Right lobe of liver (tissue), 6 donors: ENCODE measurements at regions not wholly inside any gene's neighbourhood (a gene's known extent, or its start where the extent isn't known, plus 50 kb on each side); places are given as distances from the start of the nearest gene placed in this dataset.
A peak's percentile ranks its signal among the peaks of the same experiment; 100 is the strongest.

Source experiments
- ATAC-seq, 4 donors: fragments of 200-7000 bp; cut with Tn5 transposase; one replicate each; pipeline ENCODE4 v1.9.1; 2020; ENCODE audit warnings: mild to moderate bottlenecking in 4 of 4, moderate library complexity in 4 of 4
- DNase-seq, 3 donors: peaks; one replicate each; pipeline ENCODE4 v3.0.0-alpha.2; 2020
- H3K27ac ChIP-seq, 3 donors: fragments of 200-600 bp; one replicate each; pipeline ENCODE4 v1.8.0; 2022
- H3K27me3 ChIP-seq, 2 donors: fragments of 200-600 bp; one replicate each; pipeline ENCODE4 v1.8.0; 2022
- H3K36me3 ChIP-seq, 4 donors: fragments of 200-600 bp; sonication (generic) in 1 of 4; one replicate each; pipeline versions ENCODE4 v1.5.1 to v1.8.0; 2017 to 2022; ENCODE audit warnings: control low read depth in 1 of 4
- H3K4me1 ChIP-seq, 4 donors: fragments of 200-600 bp; sonication (generic) in 1 of 4; one replicate each; pipeline versions ENCODE4 v1.5.1 to v1.8.0; 2017 to 2022; ENCODE audit warnings: control low read depth in 1 of 4
- H3K4me3 ChIP-seq, 3 donors: fragments of 200-600 bp; one replicate each; pipeline ENCODE4 v1.8.0; 2022
- H3K9me3 ChIP-seq, 4 donors: fragments of 200-600 bp; sonication (generic) in 1 of 4; one replicate each; pipeline versions ENCODE4 v1.5.1 to v1.8.0; 2017 to 2022; ENCODE audit warnings: control low read depth in 1 of 4
- POLR2A ChIP-seq: fragments of 450-650 bp; IDR thresholded peaks from one replicate; pipeline ENCODE4 v1.6.1; 2017; ENCODE audit warnings: antibody characterized with exemption, mild to moderate bottlenecking
- WGBS: methylation state at CpG from one replicate; pipeline ENCODE4 v1.1.6; 2018; ENCODE audit warnings: low coverage, low lambda C conversion rate; ENCODE audit not compliant: insufficient coverage; ENCODE audit errors: missing lambda C conversion rate; 5-methylcytosine and 5-hydroxymethylcytosine counted together
- intact Hi-C, 2 donors: fragments of 100-400 bp; cut with DNase I; formaldehyde crosslinking; loops; one replicate each; pipeline versions ENCODE4 v1.11.2 to v1.14.1; 2022
- TF ChIP-seq, protein P1 (sequence below), 4 donors: fragments of 200-600 bp in 3 of 4; fragments of 450-650 bp in 1 of 4; IDR thresholded peaks; one replicate each; pipeline versions ENCODE4 v1.5.1 to v1.8.0; 2016 to 2022; ENCODE audit warnings: antibody characterized with exemption in 4 of 4, mild to moderate bottlenecking in 2 of 4
- donor health status: DM: no; HTN: yes; CAD: no.
- donor health status: DM: no; HTN: no; CAD: no.
- donor health status: DM: no; HTN: no; CAD: no.
- donor health status: DM: no; HTN: yes; CAD: no.
- donor health status: DM: no; HTN: yes; CAD: no.

- intact Hi-C loops: no loop called here
- no peaks in the 10 kb centered on the region for H3K36me3 ChIP-seq
- DNase-seq (no peak), ATAC-seq (no peak)
- H3K27me3 ChIP-seq: no peaks in the 10 kb centered on the region
- TF ChIP-seq, protein P1, sequence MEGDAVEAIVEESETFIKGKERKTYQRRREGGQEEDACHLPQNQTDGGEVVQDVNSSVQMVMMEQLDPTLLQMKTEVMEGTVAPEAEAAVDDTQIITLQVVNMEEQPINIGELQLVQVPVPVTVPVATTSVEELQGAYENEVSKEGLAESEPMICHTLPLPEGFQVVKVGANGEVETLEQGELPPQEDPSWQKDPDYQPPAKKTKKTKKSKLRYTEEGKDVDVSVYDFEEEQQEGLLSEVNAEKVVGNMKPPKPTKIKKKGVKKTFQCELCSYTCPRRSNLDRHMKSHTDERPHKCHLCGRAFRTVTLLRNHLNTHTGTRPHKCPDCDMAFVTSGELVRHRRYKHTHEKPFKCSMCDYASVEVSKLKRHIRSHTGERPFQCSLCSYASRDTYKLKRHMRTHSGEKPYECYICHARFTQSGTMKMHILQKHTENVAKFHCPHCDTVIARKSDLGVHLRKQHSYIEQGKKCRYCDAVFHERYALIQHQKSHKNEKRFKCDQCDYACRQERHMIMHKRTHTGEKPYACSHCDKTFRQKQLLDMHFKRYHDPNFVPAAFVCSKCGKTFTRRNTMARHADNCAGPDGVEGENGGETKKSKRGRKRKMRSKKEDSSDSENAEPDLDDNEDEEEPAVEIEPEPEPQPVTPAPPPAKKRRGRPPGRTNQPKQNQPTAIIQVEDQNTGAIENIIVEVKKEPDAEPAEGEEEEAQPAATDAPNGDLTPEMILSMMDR (IDR thresholded peaks at IDR 0.05): no peak
- no peak for TF ChIP-seq POLR2A
- no peak overlapping the region for H3K27ac ChIP-seq
- no peak overlapping the region for H3K4me3 ChIP-seq
- WGBS: 56% methylated on average over 1 of the region's 1 CpG
- no peaks in the 10 kb centered on the region for H3K4me1 ChIP-seq
- H3K9me3 ChIP-seq: no peaks in the 10 kb centered on the region
Observed at GRCh38 chr4:104682311-104682710, 187.6 kb upstream of the CXXC4 start.

DNA sequence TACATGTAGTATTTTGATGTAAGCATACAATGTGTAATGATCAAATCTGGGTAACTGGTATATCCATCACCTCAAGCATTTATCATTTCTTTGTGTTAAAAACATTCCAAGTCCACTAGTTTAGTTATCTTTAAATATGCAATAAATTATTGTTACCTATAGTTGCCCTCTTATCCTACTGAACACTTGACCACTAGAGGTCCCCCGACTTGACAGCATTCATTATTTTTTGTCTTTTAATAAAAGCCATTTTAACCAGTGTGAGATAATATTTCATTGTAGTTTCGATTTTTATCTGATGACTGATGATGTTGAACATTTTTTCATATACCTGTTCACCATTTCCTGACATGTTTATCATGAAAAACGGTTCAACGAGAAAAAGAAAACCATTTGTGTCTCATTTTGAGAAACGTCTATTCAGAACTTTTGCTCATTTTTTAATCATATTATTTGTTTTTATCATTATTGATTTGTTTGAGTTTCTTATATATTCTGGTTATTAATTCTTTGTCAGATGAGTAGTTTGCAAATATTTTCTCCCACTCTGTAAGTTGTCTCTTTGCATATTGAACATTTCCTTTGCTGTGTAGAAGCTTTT is 199.0 kb upstream of the CXXC4 start:
- no peak for TF ChIP-seq POLR2A
- TF ChIP-seq, protein P1 (IDR thresholded peaks at IDR 0.05): peak; percentile 28 to 61 (median 41)
- no peak overlapping the region for H3K4me3 ChIP-seq
- ATAC-seq (peak in 3 of 4 donors; percentile 28 to 44 (median 36)), DNase-seq (no peak)
- intact Hi-C loops: no loop called here
- WGBS: 51% methylated on average over 5 of the region's 5 CpGs
- no peaks in the 10 kb centered on the region for H3K9me3 ChIP-seq
- no peaks in the 10 kb centered on the region for H3K27me3 ChIP-seq
- no peaks in the 10 kb centered on the region for H3K4me1 ChIP-seq
- no peak overlapping the region for H3K27ac ChIP-seq
- H3K36me3 ChIP-seq: no peaks in the 10 kb centered on the region

- no peak for DNase-seq
- Histone ChIP-seq H3K4me3 (no peak overlapping the region), H3K36me3 (no peaks in the 10 kb centered on the region), H3K4me1 (no peaks in the 10 kb centered on the region), H3K9me3 (no peaks in the 10 kb centered on the region), H3K27ac (no peak overlapping the region), H3K27me3 (no peaks in the 10 kb centered on the region)
- ATAC-seq: no peak
- 75% methylated on average over 2 of the region's 2 CpGs for WGBS
- TF ChIP-seq, protein P1 (IDR thresholded peaks at IDR 0.05): no peak
- no peak for TF ChIP-seq POLR2A
- intact Hi-C loops: no loop called here
Observed at GRCh38 chr4:104716584-104716983, 221.9 kb upstream of the CXXC4 start.

DNA sequence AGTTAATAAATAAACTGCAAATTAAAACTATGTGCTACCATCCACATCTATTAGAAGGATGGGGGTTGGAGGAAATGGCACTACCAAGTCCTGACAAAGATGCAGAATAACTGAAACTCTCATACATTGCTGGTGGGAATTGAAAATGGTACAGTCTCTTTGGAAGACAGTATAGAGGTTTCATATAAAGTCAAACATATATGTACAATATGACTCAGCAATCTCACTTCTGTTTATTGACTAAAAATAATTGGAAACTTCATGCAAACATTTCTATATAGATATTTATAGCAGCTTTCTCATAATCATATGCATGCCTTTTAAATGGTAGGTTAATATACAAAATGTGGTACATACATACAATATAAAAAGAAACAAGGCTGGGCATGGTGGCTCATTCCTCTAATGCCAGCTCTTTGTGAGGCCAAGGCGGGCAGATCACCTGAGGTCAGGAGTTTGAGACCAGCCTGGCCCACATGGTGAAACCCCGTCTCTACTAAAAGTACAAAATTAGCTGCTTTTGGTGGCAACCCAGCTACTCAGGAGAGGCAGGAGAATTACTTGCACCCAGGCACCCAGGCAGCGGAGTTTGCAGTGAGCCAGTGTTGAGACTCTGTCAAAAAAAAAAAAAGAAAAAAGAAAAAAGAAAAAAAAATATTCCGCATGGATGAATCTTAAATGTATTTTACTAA is 225.0 kb upstream of the CXXC4 start:
- no peaks in the 10 kb centered on the region for H3K4me1 ChIP-seq
- TF ChIP-seq, protein P1 (IDR thresholded peaks at IDR 0.05): no peak
- no peak for TF ChIP-seq POLR2A
- H3K36me3 ChIP-seq: no peaks in the 10 kb centered on the region
- intact Hi-C loops: no loop called here
- WGBS: 0% methylated on average over 1 of the region's 4 CpGs
- no peak overlapping the region for H3K4me3 ChIP-seq
- ATAC-seq (no peak), DNase-seq (no peak)
- no peaks in the 10 kb centered on the region for H3K9me3 ChIP-seq
- no peaks in the 10 kb centered on the region for H3K27me3 ChIP-seq
- H3K27ac ChIP-seq: no peak overlapping the region
